ENCODE measurements at regions not wholly inside any gene's neighbourhood (a gene's known extent, or its start where the extent isn't known, plus 50 kb on each side); places are given as distances from the start of the nearest gene placed in this dataset.
"Not testable (repeated sequence)": the region's sequence is repeated elsewhere in the genome, so short reads cannot be mapped to it uniquely, and the experiment has no call there.

- peak; percentile 37 for DNase-seq (ENCODE audit: low spot score)
Observed at GRCh38 chr6:22147921-22148776, 148.7 kb downstream of the PRL start.

- peak; percentile 24 for DNase-seq (ENCODE audit: low spot score)
Observed at GRCh38 chr6:22149096-22149495, 147.7 kb downstream of the PRL start.

GRCh38 chr6:22149501-22150367 lies 147.1 kb downstream of the PRL start:
- peak; percentile 49 for DNase-seq (ENCODE audit: low spot score)

- no peak for DNase-seq (ENCODE audit: low spot score)
Observed at GRCh38 chr6:22150368-22151035, 146.3 kb downstream of the PRL start.

- no peak for DNase-seq (ENCODE audit: low spot score)
Observed at GRCh38 chr6:22151892-22152291, 144.9 kb downstream of the PRL start.

- DNase-seq (ENCODE audit: low spot score) = no peak
Observed at GRCh38 chr6:22152841-22153240, 144.0 kb downstream of the PRL start.

GRCh38 chr6:22153384-22154158 lies 143.3 kb downstream of the PRL start:
- no peak for DNase-seq (ENCODE audit: low spot score)

GRCh38 chr6:22155551-22155950 lies 141.3 kb downstream of the PRL start:
- DNase-seq (ENCODE audit: low spot score) = no peak

GRCh38 chr6:22157233-22157632 lies 139.6 kb downstream of the PRL start:
- no peak for DNase-seq (ENCODE audit: low spot score)

- no peak for DNase-seq (ENCODE audit: low spot score)
Observed at GRCh38 chr6:22164236-22164635, 132.6 kb downstream of the PRL start.

- DNase-seq (ENCODE audit: low spot score) = not testable (repeated sequence)
Observed at GRCh38 chr6:22171006-22171405, 125.8 kb downstream of the PRL start.

- DNase-seq (ENCODE audit: low spot score) = not testable (repeated sequence)
Observed at GRCh38 chr6:22171885-22172284, 125.0 kb downstream of the PRL start.

GRCh38 chr6:22173311-22173710 lies 123.5 kb downstream of the PRL start:
- no peak for DNase-seq (ENCODE audit: low spot score)

- DNase-seq (ENCODE audit: low spot score) = not testable (repeated sequence)
Observed at GRCh38 chr6:22180250-22180649, 116.6 kb downstream of the PRL start.

- no peak for DNase-seq (ENCODE audit: low spot score)
Observed at GRCh38 chr6:22184371-22184770, 112.5 kb downstream of the PRL start.

GRCh38 chr6:22189946-22190345 lies 106.9 kb downstream of the PRL start:
- no peak for DNase-seq (ENCODE audit: low spot score)

- DNase-seq (ENCODE audit: low spot score) = no peak
Observed at GRCh38 chr6:22194188-22194921, 102.5 kb downstream of the PRL start.

GRCh38 chr6:22199771-22200170 lies 97.1 kb downstream of the PRL start:
- no peak for DNase-seq (ENCODE audit: low spot score)

GRCh38 chr6:22204153-22204552 lies 92.7 kb downstream of the PRL start:
- no peak for DNase-seq (ENCODE audit: low spot score)

GRCh38 chr6:22205266-22205665 lies 91.6 kb downstream of the PRL start:
- no peak for DNase-seq (ENCODE audit: low spot score)

GRCh38 chr6:22206106-22206505 lies 90.7 kb downstream of the PRL start:
- no peak for DNase-seq (ENCODE audit: low spot score)

All from iPS-NIHi11 (cell line).